ENCODE measurements at regions not wholly inside any gene's neighbourhood (a gene's known extent, or its start where the extent isn't known, plus 50 kb on each side); places are given as distances from the start of the nearest gene placed in this dataset.

- TF ChIP-seq CTCF (IDR thresholded peaks at IDR 0.05; ENCODE audit: borderline replicate concordance, extremely low read depth, low read length, poor library complexity, severe bottlenecking) (no peak), EZH2 (IDR thresholded peaks at IDR 0.05; ENCODE audit: borderline replicate concordance, low read depth, low read length, severe bottlenecking) (no peak)
Observed at GRCh38 chr3:23002836-23003732, 200.0 kb upstream of the UBE2E2 start.

Data from DND-41 (cell line).